GM18508 (cell line): ENCODE measurements at regions not wholly inside any gene's neighbourhood (a gene's known extent, or its start where the extent isn't known, plus 50 kb on each side); places are given as distances from the start of the nearest gene placed in this dataset.

Experiments
- ATAC-seq: cut with Tn5 transposase; IDR thresholded peaks from one replicate; pipeline ENCODE4 v1.9.1; 2021; ENCODE audit warnings: moderate number of reproducible peaks; ENCODE audit not compliant: insufficient read depth, unreplicated experiment

DNA sequence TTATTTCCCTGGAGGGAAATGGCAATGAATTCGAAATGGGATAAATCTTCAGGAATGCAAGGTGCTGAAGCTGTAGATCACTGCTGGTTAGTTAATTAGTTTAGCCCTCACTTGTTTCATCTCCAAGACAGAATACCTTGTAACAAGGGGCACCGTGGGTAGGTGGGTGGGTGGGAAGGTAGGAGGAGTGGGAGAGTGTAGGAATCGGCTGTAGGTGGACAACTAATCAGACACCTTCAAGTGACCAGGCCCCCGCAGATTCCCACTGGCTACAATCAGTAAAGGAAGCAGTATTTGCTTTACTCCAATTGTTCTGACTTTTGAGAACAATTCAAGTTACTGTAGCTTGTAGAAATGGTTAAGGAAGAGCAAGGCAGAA lies 293.7 kb downstream of the TLE1 start:
- no peak for ATAC-seq

DNA sequence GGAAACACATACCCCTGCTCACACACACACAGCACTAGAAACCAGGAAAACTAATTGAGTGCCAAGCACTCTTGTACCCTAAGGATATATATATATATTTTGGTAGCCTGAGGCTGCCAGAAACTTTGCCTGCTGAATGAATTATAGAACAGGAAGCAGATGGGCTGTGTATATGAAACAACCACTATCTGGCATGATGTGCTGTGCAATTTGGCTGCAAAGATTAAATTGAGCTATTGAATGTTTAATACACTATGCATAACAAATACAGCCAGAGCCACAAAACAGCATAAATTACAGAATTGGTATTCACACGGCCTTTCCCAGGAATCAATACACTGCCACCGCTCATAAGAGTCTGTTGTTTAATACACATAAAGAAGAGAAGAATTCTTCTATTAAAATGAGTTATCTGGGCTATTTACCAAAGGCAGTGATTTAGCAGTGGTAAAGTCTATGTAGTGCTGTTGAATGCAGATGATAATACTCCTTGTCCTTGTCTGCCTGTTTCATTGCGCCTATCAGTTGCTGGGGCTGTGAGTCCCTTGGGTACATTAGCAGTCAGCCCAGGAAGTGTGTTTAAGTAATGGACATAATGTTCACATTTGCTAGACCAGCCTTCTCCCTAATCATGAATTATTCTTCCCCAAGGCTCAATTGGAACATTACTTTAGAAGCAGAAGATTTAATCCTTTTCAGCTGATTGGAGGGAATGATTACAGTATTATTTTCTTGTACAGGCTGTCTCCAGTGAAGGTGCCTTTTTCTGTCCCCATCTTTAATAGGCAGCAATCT lies 294.3 kb downstream of the TLE1 start:
- ATAC-seq, result no peak

DNA sequence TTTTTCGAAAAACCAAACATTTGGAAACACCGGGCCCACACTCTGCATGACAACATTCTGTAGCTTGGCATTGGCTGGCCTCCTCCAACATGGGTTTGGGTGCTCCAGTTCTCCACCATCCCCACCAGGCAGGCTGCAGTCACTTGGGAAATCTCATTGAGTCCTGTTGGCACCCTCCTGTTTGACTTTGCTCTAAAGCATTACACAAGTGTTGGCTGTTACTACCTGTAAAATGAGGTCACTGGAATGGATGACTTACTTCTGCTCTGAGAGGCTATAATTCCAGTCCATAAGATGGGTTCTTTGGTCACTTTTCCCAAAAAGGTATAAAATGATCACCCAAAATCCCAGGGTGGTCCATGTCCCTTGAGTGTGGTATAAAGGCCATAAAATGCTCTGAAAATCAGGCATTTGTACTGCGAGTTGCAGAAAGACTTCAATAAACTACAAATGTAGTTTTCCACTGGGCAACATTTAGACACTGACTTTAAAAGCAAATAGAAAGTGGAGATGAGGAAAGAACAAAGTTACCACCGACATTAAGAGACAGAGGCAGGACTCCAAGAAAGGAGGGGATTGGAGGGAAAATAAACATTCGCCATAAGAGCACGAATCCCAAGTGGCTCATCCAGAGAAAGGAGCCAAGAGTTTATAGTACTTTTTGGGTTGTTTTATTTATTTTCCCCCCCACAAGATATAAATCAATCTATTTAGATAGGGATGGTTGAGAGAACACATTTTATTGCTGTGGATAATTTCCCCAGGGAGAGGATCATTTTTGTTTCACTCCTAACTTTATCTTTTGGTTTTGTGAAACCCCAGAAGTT lies 295.1 kb downstream of the TLE1 start:
- no peak for ATAC-seq

DNA sequence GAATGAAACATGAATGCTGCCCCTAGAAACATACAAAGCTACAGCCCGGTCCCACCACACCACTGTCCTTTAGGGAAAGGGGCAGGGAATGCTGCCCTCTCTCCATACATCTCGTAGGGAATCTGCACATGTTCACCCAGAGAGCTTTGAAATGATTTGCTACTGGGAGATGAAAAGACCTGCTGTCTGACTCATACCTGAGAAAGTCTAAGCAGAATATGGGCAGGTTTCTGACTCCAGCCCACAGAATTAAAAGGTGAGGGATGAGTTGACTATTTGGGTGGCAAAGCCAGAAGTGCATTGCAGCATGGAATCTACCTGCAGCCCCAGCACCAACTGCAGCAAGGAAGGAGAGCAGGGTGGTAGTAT lies 297.9 kb downstream of the TLE1 start:
- ATAC-seq, result no peak

DNA sequence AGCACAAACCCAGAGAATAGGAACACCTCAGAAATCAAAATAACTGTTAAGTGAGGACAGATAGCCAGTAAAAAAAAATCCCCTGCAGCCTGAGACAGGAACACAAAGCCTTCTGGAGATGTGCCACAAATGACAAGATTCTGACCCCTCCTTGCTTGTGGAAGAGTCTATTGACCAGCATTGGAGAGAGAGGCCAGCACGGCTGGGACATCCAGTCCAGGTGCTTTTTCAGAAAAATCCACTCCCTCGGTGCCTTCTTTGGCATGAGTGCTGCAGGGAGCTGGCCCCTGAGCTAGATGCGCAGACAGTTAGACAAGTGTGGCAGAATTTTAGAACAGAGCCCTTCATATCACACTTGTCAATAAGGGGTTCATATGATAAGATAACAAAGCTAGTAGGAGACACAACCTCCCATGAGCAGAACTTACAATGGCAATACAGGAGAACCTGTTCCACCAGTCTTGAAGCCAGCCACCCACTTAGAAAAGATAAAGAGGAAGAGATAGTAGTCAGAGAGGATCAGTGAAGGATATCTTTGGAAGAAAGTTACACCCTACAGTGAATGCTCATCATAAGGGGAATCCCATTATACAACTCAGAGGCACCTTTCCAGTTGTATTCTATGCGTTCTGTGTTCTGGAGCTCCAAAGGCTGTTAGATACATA lies 298.4 kb downstream of the TLE1 start:
- no peak for ATAC-seq

DNA sequence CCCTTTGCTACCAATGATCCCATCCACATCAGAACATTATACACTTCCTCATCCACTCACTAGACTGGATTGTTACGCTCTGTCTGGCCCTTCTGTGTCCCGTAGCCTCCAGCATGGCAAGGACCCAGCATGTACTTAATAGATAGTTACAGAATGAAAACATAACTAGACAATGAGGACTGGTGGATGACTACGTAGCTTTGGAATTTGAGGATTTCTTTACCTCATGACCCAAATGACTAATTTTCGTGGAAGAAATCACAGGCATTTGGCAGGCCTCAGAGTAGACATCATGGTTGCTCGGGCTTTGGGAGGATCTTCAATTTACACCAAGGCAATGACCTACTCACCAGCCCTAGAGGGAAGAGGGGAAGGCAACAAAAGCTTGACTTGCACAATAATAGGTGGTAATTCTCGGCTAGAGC lies 299.8 kb downstream of the TLE1 start:
- no peak for ATAC-seq

DNA sequence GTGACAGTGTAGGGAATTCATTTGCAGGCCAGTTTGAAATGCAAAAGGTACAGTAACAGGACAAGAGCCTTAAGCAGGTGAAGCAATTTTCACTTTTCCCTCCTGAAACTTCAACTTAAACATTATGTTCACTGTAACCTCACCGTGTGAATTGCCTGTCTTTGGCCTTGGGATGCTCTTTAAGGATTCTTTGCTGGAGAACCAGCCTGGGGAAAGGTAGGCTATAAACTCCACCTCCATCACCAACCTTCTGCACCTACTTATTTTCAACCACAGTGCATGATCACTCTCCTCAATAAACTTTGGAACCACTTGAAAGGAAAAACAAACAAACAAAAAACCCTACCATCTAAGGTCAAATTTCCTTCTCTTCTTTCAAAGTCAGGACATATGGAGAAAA lies 300.5 kb downstream of the TLE1 start:
- no peak for ATAC-seq

DNA sequence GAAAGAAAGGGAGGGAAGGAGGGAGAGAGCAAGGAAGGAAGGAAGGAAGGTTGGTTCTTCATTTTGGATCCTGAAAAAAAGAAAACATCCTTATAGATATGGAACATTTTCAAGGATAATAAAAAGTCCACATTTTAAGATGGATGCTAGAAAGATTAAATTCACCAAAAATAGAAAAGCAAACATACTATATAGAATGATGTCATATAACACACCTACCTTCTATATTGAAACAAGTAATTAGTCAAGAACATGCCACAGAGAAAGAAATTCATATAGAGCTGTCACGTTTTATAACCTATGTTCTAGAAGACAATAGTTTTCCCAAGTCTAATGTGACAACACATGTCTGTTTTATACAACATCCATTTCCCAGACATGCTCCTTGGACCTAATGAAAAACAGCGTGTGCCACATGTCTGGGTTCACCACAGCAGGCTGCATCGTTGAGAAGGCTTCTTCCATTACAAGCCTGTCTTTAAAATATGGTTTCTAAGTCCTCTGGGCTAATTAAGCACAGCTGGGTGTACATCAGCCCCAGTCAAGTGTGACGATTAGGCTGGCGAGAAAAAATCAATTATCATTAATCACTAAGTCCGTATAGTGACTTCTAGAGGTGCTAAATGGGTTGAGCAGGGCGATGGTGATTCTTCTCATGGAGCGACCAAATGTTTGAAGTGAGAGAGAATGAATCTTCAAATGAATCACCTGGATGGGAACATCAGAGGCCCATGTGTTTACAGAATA lies 301.8 kb downstream of the TLE1 start:
- ATAC-seq, result no peak

DNA sequence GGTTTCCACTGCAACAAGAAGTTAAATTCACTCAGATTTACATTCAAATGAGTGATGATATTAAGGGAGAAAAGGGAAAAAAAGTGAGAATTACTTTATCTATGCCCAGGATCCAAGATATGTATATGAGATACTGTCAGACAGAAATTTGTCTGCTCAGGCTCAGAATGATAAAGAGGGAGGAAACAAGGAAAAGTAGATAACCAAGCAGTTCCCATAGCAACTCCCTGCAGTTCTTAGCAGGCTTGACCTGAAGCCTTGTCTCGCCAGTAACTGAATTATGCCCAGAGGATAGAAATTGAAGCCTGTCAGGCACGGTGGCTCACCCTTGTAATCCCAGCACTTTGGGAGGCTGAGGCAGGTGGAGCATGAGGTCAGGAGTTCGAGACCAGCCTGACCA lies 304.4 kb downstream of the TLE1 start:
- ATAC-seq, result no peak

DNA sequence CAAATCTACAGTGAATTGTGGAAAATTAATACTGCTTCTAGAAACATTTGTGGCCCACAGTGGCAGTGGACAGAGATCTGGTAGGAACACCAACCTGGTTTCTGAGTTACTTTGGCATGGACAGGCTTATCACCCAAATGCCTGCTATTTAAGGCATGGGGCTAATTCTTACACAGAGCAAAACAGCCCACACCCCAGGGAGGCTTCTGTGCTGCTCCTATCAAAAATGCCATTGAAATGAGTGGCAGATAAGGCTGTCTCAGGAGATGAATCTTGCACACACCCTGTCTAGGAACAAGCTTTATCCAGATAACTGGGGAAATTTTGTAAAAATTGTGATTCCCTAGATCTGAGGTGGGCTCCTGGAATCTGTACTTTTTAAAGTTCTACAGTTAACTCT lies 307.1 kb downstream of the TLE1 start:
- no peak for ATAC-seq

DNA sequence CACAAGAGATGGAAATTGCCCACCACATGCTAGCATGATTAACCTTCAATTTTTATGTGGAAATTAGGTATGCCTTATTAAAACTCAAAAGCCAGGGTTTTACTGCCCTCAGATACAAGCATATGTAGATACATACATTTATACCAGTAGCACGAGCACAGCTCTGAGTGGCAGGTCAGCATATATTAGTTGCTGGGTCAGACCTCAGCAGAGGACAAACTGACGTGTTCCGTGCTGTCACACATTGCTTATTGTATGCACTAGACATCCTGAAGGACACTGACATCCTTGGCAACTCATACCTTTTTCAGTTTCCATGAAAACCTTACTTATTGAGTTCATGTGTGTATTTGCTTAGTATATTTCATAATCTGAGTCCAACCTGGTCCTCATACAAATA lies 307.7 kb downstream of the TLE1 start:
- no peak for ATAC-seq

DNA sequence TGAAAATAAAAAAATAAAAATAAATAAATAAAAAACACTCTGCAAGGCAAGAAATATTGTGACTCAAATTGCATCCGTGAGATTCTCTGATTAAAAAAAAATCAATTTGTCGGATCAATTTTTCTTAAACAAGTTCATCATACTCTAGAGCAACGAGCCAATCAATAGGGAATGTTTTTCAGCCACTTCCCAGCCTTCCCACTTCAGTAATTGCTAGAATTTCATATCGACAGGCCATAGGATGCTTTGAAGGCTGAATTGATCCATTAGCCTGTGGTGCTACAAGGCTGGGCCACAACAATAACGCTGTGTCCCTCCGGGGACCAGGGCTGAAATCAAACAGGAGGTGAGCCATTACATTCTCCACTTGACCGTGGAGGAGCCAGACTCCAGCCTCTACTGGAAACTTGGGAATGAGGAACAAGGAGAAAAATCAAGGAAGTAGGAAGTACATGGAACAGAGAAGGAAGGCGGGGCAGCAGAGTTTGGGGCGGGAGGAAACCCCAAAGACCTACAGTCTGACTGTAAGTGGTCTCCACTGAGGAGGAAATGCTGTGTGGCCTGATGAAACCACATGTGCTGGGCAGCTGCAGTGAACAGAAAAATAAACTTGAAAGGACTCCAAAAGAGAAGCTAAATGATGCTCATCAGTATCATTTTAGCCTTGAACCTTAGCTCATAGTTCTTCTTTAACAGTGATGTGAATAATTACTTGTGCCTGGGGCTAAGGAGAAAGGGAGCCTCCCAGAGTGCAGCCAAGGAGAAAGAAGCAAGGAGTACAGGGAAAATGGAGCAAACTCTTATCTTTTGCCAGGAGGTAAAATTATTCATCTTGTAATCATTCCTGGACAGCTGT lies 308.6 kb downstream of the TLE1 start:
- ATAC-seq, result no peak

DNA sequence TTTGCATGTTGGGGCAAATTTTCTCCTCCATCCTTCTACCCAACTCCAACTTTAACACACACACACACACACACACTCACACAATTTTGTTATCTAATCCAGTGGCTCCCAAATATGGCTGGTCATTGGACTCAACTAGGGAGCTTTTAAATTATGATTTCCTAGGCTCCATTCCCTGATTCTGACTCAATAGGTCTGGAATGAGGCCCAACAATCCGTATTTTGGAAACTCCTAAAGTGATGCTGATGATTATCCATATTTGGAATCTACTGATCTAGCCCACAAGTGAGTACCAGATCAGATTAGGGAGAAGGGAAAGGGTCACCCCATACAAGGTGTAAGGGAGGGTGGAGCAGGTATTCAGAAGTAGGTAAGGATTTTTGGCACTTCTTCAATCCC lies 309.7 kb downstream of the TLE1 start:
- ATAC-seq, result no peak

DNA sequence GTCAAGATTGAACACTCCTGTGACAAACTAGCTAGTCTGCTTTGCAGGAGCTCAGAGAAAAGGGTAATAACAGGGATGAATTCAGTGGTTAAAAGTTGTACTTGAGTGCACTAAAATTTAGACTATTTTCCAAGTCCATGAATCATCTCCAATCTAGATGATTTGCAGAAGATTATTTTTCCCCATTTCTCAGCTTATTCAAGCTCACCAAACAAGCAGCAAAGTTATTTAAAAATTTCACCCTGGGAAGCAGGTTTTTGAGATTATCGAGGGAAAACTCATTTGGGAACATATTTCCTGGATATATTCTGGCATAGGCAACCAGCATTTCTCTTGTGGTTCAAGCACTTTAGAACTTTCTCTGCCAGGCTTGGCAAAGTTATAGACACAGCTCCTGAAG lies 311.4 kb downstream of the TLE1 start:
- ATAC-seq, result no peak

DNA sequence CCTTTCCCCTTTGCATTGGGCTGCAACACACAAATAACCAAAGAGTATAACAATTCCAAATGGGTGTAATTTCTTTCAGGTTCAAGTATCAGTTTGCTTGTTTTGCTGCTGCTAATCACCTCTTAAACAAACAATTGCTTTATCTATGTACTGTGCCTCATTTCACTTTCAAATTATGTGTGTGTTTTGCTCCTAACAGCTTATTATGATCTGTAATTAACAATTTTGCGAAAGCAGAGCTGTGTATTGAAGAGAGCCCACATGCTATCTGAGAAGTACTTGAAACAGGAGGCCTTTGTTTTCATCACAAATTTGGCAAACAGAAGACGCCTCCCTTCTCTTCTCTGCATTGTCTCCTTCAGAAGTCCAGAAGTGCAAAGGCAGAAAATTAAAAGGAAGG lies 312.0 kb downstream of the TLE1 start:
- no peak for ATAC-seq

DNA sequence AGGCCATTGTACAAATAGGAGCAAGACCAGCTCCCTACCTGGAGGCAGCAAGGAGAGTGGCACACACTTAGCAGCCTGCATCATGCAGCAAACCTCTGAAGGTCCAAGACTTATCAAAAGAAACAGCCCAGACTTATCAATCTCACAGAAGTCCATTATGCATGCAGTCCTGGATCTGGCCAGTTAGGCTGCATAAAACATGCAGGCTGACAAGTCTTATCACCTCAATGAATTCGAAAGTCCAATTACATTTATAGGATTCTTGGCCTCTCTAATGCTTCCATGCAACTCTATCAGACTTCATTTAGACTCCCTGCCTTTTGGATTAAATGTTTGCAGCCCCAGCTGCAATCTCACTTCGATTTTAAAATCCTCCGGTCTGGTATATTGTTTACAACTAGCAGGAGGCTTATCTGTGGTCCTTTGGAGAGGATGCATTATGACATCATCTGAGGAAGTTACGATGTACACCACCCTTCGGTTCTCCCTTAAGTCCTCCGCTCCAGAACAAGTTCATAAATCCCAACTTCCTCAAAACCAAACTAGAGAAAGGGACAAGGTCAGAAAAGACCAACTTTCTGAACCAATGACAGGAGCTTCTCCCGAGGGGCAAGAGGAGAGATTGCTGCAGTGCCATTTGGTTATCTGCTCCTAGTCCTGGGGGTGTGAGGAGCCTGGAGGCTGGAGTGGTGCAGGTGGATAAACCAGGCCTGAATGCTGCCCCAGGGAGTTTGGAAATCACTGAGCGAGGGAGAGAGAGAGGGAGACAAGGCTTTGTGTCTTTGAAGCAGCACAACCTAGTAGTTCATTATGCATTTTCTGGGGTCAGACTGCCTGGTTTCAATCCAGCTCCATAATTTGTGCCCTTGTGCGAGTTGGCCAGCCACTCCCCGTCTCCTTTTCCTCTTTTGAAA lies 313.9 kb downstream of the TLE1 start:
- no peak for ATAC-seq

DNA sequence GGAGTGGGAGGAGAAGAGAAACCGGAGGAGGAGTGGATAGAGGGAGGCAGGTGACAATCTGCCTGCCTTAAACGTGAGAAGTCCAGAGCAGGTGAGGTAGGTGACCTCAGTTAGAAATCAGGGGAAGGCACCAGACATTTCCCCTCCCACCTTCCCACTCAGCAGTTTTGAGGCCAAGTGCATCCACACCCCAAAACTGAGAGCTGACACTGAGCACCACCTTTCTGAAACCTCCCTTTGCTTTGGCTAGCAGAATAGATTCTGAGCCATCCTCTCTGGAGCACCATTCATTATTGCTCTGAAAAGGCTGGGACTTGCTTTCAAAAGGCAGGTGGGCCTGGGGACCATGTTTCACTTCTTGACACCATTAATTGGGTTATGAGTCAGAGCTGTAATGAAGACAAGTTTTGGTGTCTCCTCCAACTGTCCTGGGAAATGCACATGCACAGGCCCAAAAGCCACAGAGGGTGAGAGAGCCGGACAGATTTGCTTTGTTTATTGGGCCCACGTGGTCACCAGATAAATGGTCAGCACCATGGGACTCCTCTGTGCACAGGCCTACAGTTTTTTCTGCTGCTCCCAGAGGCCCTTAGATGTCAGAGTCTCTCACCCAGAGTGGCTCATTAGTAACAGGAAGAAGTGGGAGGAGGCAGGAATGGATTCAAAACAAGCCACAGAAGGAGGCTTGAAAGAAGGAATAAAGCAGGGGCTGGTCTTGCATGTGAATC lies 314.7 kb downstream of the TLE1 start:
- no peak for ATAC-seq

DNA sequence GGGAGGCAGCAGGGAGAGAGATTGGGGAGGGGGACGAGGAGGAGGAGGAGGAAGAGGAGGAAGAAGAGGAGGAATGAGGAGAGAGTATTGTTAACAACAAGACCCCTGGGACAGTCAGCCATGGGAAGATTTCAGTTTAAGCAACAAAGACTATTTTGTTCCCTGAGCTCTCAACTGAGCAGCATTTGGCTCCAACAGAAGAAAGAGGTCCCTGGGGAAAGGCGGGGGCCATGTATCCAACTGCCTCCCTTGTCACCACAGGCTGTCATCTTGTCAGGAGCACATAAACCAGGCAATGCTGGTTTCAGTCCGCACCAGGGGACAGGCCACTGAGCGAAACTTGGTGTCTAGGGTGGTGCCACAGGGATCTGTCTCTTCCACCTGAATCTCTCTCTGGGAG lies 316.1 kb downstream of the TLE1 start:
- no peak for ATAC-seq
